ENCODE measurements at regions not wholly inside any gene's neighbourhood (a gene's known extent, or its start where the extent isn't known, plus 50 kb on each side); places are given as distances from the start of the nearest gene placed in this dataset.

DNA sequence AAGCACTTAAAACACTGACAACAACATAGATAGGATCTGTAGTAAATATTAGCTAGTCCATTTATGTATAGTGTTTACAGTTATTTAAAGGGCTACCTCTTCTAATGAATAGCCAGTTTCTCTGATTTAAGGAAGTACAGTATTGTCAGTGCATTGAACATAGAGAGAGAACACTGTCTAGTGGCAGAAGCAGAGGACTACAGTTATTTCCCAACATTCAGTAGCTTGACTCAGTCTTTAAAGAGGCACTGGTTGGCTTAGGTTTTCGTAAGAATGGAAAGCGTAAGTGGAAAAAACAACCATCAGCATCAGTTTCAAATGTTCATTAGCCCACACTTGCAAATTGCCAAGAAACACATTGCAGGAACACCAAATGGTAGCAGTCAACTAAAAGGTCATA lies 125.0 kb upstream of the HMGA2 start:
- peaks cover 3% of the 10 kb centered on the region for H3K4me1 ChIP-seq (ENCODE audit: control insufficient read depth, extremely low read depth, insufficient read depth, low read length)
- H4K20me1 ChIP-seq (ENCODE audit: control insufficient read depth, extremely low read depth, insufficient read depth, low read length) = no peaks in the 10 kb centered on the region
- H3K27ac ChIP-seq (ENCODE audit: insufficient read depth, low read length) = no peak overlapping the region
- no peaks in the 10 kb centered on the region for H3K27me3 ChIP-seq (ENCODE audit: control insufficient read depth, insufficient read depth, low read length)
- DNase-seq (ENCODE audit: low read depth in 2 of 2) = peak; percentile 38 to 76
- no peak overlapping the region for H3K9ac ChIP-seq (ENCODE audit: insufficient read depth, low read length)
- no peak overlapping the region for H2AFZ ChIP-seq (ENCODE audit: low read length)
- no peak overlapping the region for H3K4me3 ChIP-seq (replicated peaks in 1 of 4; ENCODE audit: control extremely low read depth in 1 of 4, insufficient read depth in 1 of 4, low read depth in 3 of 4, low read length in 4 of 4)
- no peaks in the 10 kb centered on the region for H3K9me3 ChIP-seq (ENCODE audit: control insufficient read depth, insufficient read depth, low read depth, low read length)
- no peaks in the 10 kb centered on the region for H3K36me3 ChIP-seq (ENCODE audit: control insufficient read depth, insufficient read depth, low read length)
- H3K4me2 ChIP-seq (ENCODE audit: extremely low read depth, insufficient read depth, low read length) = no peak overlapping the region
- no peaks in the 10 kb centered on the region for H3K79me2 ChIP-seq (ENCODE audit: control insufficient read depth, insufficient read depth, low read length)
- TF ChIP-seq, protein P1, sequence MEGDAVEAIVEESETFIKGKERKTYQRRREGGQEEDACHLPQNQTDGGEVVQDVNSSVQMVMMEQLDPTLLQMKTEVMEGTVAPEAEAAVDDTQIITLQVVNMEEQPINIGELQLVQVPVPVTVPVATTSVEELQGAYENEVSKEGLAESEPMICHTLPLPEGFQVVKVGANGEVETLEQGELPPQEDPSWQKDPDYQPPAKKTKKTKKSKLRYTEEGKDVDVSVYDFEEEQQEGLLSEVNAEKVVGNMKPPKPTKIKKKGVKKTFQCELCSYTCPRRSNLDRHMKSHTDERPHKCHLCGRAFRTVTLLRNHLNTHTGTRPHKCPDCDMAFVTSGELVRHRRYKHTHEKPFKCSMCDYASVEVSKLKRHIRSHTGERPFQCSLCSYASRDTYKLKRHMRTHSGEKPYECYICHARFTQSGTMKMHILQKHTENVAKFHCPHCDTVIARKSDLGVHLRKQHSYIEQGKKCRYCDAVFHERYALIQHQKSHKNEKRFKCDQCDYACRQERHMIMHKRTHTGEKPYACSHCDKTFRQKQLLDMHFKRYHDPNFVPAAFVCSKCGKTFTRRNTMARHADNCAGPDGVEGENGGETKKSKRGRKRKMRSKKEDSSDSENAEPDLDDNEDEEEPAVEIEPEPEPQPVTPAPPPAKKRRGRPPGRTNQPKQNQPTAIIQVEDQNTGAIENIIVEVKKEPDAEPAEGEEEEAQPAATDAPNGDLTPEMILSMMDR (conservative IDR thresholded peaks at IDR 0.05 in 1 of 2, IDR thresholded peaks at IDR 0.05 in 1 of 2; ENCODE audit: low read depth in 1 of 2, low read length in 2 of 2) = peak; percentile 40 to 67
- TF ChIP-seq EZH2 (IDR thresholded peaks at IDR 0.05; ENCODE audit: low read length, missing control alignments) = no peak

DNA sequence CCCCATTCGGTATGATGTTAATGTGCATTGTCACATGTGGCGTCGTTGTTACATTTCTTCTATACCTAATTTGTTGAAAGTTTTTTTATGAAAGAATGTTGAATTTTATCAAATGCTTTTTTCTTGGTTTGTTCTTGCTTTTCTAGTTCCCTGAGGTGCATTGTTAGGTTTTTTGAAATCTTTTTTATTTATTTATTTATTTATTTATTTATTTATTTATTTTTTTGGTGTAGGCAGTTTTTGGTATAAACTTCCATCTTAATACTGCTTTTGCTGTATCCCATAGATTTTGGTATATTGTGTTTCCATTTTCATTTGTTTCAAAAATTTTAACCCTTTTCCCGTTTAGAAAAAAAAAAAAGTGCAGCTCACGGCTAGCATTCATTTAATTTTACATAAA lies 121.1 kb upstream of the HMGA2 start:
- Histone ChIP-seq H3K36me3 (ENCODE audit: control insufficient read depth, insufficient read depth, low read length) (no peaks in the 10 kb centered on the region), H3K27ac (ENCODE audit: insufficient read depth, low read length) (no peak overlapping the region), H3K9ac (ENCODE audit: insufficient read depth, low read length) (no peak overlapping the region), H3K4me3 (replicated peaks in 1 of 4; ENCODE audit: control extremely low read depth in 1 of 4, insufficient read depth in 1 of 4, low read depth in 3 of 4, low read length in 4 of 4) (no peak overlapping the region), H4K20me1 (ENCODE audit: control insufficient read depth, extremely low read depth, insufficient read depth, low read length) (no peaks in the 10 kb centered on the region), H3K4me1 (ENCODE audit: control insufficient read depth, extremely low read depth, insufficient read depth, low read length) (no peaks in the 10 kb centered on the region), H3K4me2 (ENCODE audit: extremely low read depth, insufficient read depth, low read length) (no peak overlapping the region), H2AFZ (ENCODE audit: low read length) (no peak overlapping the region), H3K27me3 (ENCODE audit: control insufficient read depth, insufficient read depth, low read length) (no peaks in the 10 kb centered on the region), H3K9me3 (ENCODE audit: control insufficient read depth, insufficient read depth, low read depth, low read length) (no peaks in the 10 kb centered on the region), H3K79me2 (ENCODE audit: control insufficient read depth, insufficient read depth, low read length) (no peaks in the 10 kb centered on the region)
- no peak for DNase-seq (ENCODE audit: low read depth in 2 of 2)
- TF ChIP-seq EZH2 (IDR thresholded peaks at IDR 0.05; ENCODE audit: low read length, missing control alignments) = no peak
- TF ChIP-seq, protein P1 (conservative IDR thresholded peaks at IDR 0.05 in 1 of 2, IDR thresholded peaks at IDR 0.05 in 1 of 2; ENCODE audit: low read depth in 1 of 2, low read length in 2 of 2) = no peak

DNA sequence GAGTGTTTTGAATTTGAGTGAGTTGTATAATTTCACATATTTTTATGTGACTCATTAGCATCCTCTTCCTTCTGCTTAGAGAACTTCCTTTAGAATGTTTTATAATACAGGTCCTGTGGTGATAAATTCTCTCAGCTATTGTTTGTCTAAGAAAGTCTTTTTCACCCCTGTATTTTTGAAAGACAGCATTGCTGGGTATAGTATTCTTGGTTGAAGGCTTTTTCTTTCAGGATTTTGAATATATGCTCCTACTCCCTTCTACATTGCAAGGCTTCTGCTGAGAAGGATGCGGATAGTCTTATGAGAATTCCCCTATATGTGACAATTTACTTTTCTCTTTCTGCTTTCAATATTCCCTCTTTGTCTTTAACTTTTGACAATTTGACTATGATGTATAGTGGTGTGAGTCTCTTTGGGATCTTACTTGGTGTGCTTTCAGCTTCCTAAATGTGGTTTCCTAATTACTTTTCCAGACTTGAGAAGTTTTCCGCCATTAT lies 118.9 kb upstream of the HMGA2 start:
- DNase-seq (ENCODE audit: low read depth in 2 of 2) = no peak
- Histone ChIP-seq H3K9me3 (ENCODE audit: control insufficient read depth, insufficient read depth, low read depth, low read length) (no peaks in the 10 kb centered on the region), H3K36me3 (ENCODE audit: control insufficient read depth, insufficient read depth, low read length) (no peaks in the 10 kb centered on the region), H2AFZ (ENCODE audit: low read length) (no peak overlapping the region), H3K27me3 (ENCODE audit: control insufficient read depth, insufficient read depth, low read length) (no peaks in the 10 kb centered on the region), H3K79me2 (ENCODE audit: control insufficient read depth, insufficient read depth, low read length) (no peaks in the 10 kb centered on the region), H3K4me1 (ENCODE audit: control insufficient read depth, extremely low read depth, insufficient read depth, low read length) (no peaks in the 10 kb centered on the region), H3K9ac (ENCODE audit: insufficient read depth, low read length) (no peak overlapping the region), H4K20me1 (ENCODE audit: control insufficient read depth, extremely low read depth, insufficient read depth, low read length) (no peaks in the 10 kb centered on the region), H3K27ac (ENCODE audit: insufficient read depth, low read length) (no peak overlapping the region), H3K4me3 (replicated peaks in 1 of 4; ENCODE audit: control extremely low read depth in 1 of 4, insufficient read depth in 1 of 4, low read depth in 3 of 4, low read length in 4 of 4) (no peak overlapping the region), H3K4me2 (ENCODE audit: extremely low read depth, insufficient read depth, low read length) (no peak overlapping the region)
- TF ChIP-seq EZH2 (IDR thresholded peaks at IDR 0.05; ENCODE audit: low read length, missing control alignments) = no peak
- TF ChIP-seq, protein P1 (conservative IDR thresholded peaks at IDR 0.05 in 1 of 2, IDR thresholded peaks at IDR 0.05 in 1 of 2; ENCODE audit: low read depth in 1 of 2, low read length in 2 of 2) = no peak

All from fibroblast of lung (primary cell).